ENCODE measurements at regions not wholly inside any gene's neighbourhood (a gene's known extent, or its start where the extent isn't known, plus 50 kb on each side); places are given as distances from the start of the nearest gene placed in this dataset.

DNA sequence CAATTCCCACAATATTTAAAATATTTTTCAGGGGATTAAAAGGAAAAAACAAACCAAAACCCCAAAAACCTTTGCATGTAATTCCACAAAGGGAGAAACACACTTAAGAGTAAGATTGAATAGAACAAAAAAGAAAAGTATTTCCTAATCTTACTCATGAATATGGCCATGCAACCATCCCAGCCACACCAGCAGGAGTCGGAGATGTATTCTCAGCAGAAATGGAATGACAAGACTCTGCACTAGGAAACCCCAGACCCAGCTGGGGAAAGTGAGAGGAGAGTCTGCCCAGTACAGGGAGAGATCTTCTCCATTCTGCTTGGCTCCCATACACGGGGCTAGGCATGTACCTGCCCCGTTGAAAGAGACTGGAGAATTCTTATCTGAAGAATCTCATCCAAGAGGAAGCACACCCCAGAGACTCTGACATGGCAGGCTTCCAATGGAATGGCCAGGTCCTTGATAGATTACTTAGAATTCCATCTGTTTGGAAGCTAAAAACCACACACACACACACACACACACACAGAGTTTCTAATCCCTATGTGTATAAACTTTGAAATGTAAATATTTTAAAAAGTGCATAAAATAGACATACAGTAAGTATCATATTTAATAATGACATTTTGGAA is 118.8 kb downstream of the GADD45G start:
- no peak for DNase-seq (ENCODE audit: low read depth)

DNA sequence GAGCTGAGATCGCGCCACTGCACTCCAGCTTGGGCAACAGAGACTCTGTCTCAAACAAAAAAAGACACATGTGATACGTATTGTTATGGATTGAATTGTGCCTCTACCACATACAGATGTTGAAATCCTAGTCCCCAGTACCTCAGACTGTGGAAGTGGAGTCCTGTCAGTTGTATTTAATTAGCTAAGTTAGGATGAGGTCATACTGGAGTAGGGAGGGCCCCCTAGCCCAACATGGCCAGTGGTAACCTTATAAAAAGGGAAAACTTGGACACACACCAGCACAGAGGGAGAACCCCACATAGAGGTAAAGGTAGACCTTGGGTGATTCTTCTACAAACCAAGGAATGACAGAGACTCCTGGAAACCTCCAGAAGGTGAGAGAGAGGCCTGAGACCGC is 119.8 kb downstream of the GADD45G start:
- DNase-seq (ENCODE audit: low read depth), result no peak

DNA sequence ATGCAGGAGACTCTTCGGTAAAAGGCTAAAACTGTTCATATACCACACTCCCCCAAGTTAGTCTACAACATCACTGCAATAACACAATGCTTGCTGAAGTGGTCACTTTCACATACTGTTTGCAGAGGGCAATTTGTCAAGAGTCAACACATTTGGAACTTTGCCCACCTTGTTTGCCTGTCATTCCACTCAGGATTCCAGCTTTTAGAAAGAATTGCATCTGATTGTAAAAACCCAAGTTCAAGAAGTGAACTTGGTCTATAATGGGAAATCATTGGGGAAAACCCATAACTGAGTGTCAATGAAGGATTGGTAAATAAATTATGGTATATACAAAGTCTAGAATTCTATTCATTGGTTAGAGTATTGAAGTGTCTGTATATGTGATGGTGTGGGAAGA is 120.5 kb downstream of the GADD45G start:
- no peak for DNase-seq (ENCODE audit: low read depth)

DNA sequence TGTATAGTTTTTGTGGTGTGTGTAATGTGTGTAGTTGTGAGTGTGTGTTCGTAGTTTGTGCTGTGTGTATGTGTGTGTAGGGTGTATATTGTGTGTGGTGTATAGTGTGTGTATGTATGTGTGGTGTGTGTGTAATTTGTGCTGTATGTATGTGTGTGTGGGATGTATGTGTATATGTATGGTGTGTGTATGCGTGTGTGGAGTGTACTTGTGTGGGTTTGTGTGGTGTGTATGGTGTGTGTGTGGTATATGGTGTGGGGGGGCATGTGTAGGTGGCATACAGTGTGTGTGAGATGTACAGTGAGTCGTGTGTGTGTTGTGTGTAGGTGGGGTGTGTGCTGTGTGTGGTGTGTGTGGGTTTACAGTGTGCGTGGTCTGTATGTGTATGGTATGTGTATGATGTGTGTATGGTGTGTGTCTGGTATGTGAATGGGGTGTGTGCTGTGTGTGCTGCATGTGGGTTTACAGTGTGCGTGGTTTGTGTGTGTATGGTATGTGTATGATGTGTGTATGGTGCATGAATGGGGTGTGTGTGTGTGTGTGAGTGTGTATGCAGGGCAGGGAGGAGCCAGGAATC is 125.2 kb downstream of the GADD45G start:
- no peak for DNase-seq (ENCODE audit: low read depth)

DNA sequence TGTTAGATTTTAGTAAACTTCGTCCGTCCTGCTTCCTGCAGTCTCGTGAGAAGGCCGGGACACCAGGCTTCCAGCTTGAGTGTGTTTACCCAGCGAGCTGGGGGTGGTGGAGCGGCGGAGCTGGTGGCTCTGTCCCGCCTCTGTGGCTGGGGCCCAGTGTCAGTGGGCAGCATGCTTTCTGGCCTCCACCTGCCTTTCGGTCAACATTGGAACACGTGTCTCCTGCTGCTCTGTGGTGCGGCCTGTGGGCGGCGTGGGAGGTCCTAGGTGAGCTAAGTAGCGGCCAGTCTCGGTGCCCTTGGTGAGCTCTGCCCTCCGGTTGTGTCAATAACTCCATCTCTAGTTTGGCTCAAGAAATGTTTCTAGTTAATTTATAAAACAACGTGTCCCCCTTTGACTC is 125.9 kb downstream of the GADD45G start:
- DNase-seq (ENCODE audit: low read depth), result no peak

DNA sequence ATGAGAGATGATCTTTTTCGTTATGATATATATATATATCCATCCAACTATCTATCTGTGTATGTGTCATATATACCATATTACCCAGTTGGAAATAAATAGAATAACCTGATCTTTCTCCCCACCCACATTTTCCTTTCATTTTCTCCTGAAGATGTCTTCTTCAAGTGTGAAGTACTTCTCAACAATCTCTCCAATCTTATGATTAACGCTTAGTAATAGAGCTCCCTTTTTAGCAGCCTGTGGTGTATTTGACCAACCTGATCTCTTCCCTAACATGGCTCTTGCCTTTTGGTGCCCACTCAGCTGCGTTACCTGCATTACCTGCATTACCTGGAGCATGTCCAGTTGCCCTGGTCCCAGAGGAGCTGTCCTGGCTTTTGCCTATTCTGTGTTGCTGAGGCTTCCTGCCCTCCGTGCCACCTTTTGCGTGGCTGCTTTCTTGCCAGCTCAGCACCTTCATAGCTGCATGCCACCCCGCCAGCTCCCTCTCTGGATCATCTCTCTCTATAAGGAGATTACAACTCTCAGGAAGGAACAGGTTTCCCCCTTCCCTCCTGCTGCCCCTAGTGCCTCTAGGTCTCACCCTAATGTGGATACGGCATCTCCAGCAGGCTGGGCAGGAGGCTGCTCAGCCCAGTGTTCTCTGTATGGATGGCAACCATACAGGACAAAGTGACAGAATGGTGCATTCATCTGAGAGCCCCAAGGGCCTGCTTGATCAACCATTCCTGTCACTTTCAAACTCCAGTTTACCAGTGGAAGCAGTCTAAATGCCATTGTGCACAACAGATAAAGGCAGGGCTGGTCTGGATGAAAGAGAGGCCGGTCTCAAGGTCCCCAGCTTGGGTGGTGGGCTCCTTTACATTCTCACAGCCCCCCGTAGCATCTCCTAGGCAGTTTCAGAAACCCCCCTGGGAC is 126.7 kb downstream of the GADD45G start:
- DNase-seq (ENCODE audit: low read depth), result no peak

DNA sequence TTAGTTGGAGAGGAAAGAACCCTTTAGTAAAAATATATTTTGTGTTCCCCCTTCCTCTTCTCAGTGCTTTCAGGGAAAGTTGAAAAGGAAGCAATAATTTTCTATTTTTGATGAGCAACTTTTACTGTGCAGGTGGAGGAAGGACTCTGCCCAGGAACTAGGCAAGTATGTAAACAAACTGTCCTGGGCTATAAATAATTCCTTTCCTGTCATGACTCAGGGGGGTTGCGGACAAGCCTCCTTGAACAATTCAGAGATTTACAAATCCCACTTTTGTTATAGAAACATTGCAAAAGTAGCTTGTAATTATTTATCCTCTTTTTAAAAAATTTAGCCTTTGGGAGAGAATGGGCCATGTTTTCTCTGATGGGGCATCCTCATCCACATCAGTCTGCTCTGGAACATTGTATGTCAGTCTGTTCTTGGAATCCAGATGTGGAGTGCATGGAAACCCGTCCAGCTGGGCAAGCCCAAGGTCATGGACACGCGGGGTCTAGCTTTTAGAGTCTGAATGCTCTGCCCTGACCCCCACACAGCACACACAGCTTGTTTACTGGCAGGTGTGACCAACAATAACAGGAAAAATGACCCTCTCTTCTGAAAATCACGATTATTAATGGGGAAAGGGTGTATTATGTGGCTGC is 127.6 kb downstream of the GADD45G start:
- DNase-seq (ENCODE audit: low read depth), result no peak

DNA sequence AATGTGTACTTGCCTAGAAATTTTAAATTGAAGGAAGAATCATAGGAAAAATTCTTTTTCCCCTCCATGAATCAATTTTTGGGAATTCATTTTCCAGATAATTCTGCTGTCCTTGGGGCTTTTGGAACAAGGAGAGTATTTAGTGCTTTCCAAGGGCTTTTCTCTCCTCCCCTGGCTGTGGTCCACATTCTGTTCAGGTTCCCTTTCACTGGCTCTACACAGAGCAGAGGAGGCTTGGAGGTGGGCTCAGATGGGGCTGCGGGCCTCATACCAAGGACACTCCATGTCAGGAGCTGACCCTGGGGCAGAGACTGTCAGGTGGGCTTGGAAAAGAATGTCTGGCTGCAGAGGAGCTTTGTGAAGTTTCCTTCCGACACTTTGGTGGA is 128.1 kb downstream of the GADD45G start:
- no peak for DNase-seq (ENCODE audit: low read depth)

DNA sequence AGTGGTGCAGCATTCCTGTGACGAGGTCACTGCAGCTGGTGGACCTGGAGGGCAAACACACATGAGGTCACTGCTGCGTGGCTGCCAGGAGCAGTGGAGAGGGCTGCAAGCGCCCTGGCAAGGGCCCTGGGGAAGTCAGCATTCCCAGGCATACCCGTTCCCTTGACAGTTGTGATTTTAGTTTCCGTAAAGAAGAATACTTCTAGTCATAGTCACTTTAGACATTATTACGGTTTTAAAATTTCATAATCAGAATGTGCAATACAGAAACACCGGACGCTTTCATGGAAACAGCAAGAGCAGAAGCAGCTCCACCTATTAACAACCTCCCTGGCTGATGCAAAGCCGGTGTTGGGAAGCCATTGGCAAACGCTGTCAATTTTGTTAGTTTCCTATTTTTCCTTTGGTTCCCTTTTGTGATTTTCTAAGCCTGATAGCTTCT is 129.8 kb downstream of the GADD45G start:
- no peak for DNase-seq (ENCODE audit: low read depth)

DNA sequence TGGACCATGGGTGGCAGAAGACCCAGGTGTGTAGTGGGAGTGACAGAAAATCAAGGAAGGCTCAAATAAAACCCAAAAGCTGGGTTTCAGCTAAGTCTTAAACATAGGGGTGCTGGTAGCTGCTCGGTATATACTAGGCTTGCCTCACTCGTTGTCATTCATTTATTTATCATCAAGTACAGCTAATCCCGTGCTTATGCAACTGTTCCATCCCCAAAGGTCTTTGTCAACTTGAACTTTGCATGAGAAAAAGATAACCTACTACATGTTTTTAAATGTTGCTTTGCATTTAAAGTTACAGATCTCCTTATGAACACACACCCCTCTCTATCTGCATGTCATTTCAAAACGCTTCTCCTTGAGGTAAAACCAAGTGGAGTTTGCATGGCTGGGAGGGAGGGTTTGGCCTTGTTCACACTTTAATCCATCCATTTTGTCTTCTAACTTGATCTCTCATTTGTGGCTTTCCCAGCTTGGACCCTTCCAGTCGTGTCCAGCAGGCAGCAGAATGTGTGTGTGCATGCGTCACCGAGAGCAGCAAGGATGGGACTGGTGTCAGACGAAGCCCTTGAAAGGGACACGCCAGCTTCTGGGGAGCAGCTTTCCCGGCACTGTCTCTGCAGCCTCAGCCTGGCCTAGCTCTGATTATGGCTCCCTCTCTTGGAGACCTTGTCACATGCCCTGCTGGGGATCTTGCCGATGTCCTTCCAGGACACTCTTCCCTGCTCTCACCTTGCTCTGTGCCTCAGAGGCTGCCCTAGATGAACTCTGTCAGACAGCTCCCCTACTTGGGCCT is 133.5 kb downstream of the GADD45G start:
- no peak for DNase-seq (ENCODE audit: low read depth)

DNA sequence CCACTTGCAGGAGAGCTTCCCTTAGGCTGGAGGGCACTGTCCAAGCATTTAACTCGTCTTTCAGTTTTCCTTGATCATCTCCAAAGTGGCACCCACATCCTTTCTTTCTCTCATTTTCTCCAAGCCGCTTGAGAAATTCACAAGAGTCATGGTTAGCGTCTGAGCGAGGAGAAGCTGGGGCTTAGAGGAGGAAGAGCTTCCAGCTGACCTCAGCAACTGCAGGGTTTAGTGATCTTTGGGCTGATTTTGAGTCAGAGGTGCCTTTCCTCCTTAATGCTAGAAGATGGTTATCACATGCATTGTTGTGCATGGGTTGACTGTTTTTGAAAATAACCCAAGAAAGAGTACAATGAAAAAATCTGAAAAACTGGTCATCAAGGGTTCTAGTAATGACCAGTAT is 134.7 kb downstream of the GADD45G start:
- no peak for DNase-seq (ENCODE audit: low read depth)

DNA sequence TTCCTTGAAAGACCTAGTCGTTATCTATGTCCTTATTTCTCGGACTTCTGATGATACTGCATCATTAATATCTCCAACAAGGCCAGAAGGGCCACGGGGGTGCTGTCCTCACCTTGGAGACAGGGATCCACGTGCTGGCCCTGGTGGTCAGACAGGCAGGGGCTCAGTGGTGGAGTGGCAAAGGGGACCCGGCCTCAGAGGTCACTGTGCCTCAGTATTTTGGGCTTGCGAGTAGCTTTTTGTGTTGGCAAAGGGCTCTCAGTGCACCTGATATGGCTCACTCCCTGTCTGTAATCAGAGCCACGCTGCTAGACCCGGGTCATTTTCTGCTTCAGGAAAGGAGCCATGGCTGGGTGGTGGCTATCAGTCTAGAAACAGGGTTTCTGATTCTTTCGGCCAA is 135.1 kb downstream of the GADD45G start:
- no peak for DNase-seq (ENCODE audit: low read depth)

DNA sequence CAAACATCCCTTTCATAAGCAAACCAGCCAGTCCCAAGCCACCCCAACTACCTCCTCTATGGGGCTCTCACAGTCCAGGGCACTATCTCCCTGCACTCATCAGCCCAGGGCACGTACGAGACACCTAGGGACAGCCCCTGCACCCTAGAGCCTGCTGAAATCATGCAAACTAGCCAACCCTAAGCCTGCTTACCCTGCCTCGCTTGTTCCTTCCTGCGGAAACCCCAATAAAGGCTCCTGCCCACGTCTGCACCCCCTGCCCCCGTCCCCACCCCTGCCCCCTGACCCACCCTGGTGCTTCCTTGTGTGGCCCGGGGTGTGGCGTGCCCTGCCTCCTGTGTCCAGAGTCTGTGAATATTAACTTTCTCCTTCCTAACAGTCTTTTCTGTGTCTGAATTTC is 135.9 kb downstream of the GADD45G start:
- DNase-seq (ENCODE audit: low read depth), result no peak

DNA sequence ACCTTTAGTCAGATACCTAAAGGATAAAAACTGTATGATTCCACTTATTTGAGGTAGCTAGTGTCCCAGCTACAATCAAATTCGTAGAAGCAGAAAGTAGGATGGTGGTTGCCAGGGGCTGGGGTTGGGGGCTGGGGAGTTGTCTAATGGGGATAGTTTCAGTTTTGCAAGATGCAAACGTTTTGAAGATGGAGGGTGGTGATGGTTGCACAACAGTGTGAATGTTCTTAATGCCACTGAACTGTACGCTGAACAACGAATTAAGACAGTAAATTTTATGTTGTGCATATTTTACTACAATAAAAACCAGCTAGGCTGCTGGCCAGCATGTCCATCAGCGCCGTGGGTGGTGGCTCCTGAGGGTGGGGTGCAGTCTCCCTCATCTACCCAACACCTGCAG is 137.8 kb downstream of the GADD45G start:
- no peak for DNase-seq (ENCODE audit: low read depth)

DNA sequence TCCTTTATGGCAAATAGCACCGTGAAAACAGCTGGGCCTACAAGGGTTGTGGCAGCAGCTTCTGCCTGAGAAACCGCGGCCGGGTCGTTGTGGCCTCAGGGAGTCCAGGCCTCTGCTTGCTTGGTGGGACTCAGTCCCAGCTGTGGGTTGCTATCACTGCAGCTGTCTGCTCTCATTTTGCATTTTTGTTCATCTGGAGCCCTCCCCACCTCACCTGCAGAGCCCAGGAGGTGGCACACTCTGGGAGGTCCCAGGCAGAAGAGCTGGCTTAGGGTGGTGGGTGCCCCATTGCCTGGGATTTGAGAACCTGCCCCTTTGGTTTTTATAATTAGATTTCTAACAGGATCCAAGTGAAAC is 138.4 kb downstream of the GADD45G start:
- DNase-seq (ENCODE audit: low read depth), result no peak

DNA sequence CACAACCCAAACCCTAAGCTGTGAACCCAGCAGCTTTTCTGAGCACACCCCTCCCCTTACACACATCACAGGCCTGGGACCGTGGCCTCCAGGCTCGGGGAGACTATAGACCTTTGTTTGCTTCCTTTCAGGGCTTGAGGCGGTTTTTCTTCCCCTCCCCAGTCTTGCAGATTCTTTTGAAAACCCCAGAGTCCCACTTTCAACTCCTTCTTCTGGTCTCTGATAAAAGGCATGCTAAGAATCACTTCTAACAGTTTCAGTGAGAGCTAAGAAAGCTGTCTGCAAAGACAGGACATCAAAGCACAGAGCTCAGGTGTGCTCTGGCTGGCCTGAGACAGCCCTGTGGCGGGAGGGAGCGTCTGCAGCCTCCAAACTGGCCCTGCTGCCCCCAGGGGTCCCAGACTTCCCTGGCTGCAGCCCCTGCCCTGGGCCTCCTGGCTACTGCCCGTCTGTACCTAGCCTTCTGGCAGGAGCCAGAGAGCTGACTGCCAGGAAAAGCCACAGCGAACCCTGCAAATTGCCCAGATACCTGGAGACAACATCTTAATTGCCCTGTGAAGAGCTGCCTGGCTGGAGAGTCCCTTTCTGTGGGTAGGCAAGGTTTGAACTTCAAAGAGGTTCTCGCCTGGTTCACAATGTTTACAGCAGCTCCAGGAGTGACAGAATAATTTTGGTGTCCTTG is 138.9 kb downstream of the GADD45G start:
- DNase-seq (ENCODE audit: low read depth), result no peak

DNA sequence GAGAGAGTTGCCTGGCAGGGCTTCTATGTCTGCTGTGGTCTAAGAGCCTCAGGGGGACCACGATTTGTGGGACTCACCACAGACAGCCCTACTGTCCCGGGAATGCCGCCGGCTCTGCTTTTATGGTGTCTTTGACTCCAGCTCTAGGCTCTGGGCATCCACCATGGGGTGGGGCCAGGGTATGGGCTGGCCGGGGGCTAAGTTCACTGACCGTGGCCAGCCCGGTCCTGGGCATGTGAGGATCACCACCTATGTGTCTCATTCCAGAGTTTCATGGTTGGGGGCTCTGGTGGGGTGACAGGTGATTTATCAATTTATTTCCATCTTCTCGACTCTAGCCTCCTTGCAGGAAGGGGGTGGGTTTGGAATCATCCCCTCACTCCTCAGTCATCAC is 139.4 kb downstream of the GADD45G start:
- DNase-seq (ENCODE audit: low read depth), result no peak

DNA sequence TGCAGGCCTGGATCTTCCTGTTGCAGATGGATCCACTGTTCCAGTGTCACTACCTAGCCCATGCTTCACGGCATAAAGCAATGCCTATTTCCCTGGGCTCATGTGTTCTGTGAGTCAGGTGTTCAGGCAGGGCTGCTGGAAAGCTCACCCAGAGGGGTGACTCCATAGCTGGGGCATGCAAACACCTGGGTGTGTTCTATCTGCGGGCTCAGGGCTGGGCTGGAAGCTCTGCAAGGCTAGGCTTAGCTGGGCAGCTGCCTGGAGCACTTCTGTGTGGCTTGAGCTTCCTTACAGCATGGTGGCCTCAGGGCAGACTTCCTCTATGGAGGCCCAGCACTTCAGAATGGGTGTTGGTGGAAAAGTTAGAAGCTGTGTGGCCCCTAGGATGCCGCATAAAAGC is 139.9 kb downstream of the GADD45G start:
- DNase-seq (ENCODE audit: low read depth), result no peak

DNA sequence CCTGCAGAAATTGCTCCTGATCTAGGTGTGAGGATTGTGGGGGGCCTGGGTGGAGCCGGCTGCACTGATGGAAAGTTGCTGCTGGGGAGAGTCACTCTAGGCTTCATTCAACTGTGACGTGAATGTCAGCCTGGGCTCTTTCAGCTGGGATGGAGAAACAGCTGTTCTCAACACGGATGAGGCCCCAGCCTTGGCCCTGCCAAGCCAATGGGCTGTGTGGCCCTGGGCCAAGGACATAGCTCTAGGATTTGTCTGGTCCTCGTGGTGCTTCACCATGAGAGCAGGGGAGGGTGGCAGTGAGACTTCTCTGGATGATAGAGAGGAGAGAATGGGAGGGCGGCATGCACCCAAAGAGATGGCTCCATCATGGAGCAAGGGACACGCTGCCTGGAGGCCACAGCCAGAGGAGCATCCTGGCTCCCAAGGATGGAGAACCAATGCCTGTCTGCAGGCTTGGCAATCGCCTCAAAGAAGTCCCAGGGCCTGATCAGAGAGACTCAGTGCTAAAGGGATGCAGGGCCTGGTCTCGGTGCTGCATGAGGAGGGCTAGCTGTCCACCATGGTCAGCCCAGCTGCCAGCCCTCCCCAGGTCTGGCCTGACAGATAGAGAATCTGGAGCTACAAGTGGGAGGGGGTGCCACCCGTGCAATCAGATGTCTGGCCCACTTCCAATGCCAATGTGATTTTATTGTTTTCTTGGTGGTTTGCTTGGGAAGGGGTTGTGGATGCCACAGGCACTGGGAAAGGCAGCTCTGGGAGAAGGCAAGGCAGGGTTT is 141.0 kb downstream of the GADD45G start:
- DNase-seq (ENCODE audit: low read depth), result no peak

DNA sequence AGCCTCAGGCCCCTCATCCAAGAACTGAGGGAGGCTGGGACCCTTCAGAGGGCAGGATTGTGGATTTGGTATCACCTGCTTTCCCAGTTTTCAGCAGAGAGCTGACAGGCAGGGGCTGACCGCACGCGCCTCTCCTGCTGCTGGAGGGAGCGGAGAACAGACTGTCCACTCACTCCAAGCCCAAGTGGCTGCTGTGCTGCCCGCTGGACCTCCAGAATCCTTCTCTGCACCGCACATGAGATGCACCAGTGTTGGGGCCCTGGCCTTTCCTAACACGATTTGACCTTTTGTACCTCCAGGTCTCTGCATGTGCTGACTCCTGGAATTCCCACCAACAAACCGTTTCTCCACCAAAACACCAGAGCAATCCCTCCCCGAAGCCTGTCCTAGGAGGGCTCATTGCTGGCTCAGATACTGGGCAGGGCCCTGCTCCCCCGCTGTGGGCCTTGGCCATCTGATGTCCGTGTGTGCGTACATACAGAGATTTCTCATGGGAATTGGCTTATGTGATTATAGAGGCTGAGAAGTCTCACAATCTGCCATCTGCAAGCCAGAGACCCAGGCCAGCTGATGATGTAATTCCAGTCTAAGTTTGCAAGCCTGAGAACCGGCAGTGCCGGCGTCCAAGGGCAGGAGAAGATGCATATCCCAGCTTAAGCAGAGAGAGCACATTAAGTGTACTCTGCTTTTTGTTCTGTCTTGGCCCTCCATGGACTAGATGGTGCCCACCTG is 141.7 kb downstream of the GADD45G start:
- no peak for DNase-seq (ENCODE audit: low read depth)
